IMR-90 (cell line): ENCODE measurements at regions not wholly inside any gene's neighbourhood (a gene's known extent, or its start where the extent isn't known, plus 50 kb on each side); places are given as distances from the start of the nearest gene placed in this dataset.

ENCODE experiments used
- ATAC-seq: fragments of 200-7000 bp; cut with Tn5 transposase; 2 replicates; pipeline ENCODE4 v1.9.1; 2020; ENCODE audit warnings: low read depth, mild to moderate bottlenecking, moderate library complexity
- BruUV-seq: library from RNA; stranded (reverse); fragments of 400-500 nt; replicated peaks from 2 replicates; lab custom pipeline; 2021; lab: Mats Ljungman, UMichigan
- CTCF ChIA-PET: fragments of 300-600 bp; formaldehyde crosslinking; extraction: SDS; loops from one replicate; lab custom pipeline; 2021; ENCODE audit warnings: antibody characterized with exemption; lab: Yijun Ruan, JAX
- POLR2A ChIA-PET: fragments of 300-600 bp; sonication (Branson Sonifier 250); formaldehyde crosslinking; loops from one replicate; lab custom pipeline; 2022; ENCODE audit warnings: antibody characterized with exemption; ENCODE audit not compliant: unreplicated experiment; lab: Charles Lee
- DNase-seq: peaks from one replicate; pipeline ENCODE4 v3.0.0; 2013
- H2AFZ ChIP-seq: replicated peaks from 2 replicates; pipeline ENCODE3; 2013; ENCODE audit warnings: low read length, mild to moderate bottlenecking; ENCODE audit not compliant: poor library complexity
- H2AK5ac ChIP-seq: 2 replicates; pipeline ENCODE4 v1.6.1; 2013; ENCODE audit warnings: low read depth, low read length, inconsistent platforms
- H2AK9ac ChIP-seq: replicated peaks from 2 replicates; pipeline ENCODE3; 2013; ENCODE audit warnings: mild to moderate bottlenecking, low read depth, low read length, moderate library complexity; ENCODE audit not compliant: poor library complexity
- H2BK120ac ChIP-seq: 2 replicates; pipeline ENCODE4 v1.6.1; 2013; ENCODE audit warnings: low read depth, low read length, inconsistent platforms
- H2BK15ac ChIP-seq: 3 replicates; pipeline ENCODE4 v1.6.1; 2013; ENCODE audit warnings: low read depth, low read length, inconsistent platforms
- H2BK20ac ChIP-seq: 2 replicates; pipeline ENCODE4 v1.6.1; 2013; ENCODE audit warnings: low read depth, mild to moderate bottlenecking, inconsistent platforms, low read length, moderate library complexity
- H2BK5ac ChIP-seq: 2 replicates; pipeline ENCODE4 v1.6.1; 2013; ENCODE audit warnings: mild to moderate bottlenecking, low read depth, low read length, inconsistent platforms; ENCODE audit not compliant: poor library complexity, severe bottlenecking
- H3K14ac ChIP-seq: replicated peaks from 2 replicates; pipeline ENCODE4 v1.6.1; 2013; ENCODE audit warnings: low read depth, low read length, inconsistent platforms
- H3K18ac ChIP-seq: 2 replicates; pipeline ENCODE4 v1.6.1; 2013; ENCODE audit warnings: low read depth, low read length, control low read depth
- H3K23ac ChIP-seq: 2 replicates; pipeline ENCODE4 v1.6.1; 2013; ENCODE audit warnings: low read depth, low read length, inconsistent platforms
- H3K27ac ChIP-seq: 2 replicates; pipeline ENCODE4 v1.5.1; 2013; ENCODE audit warnings: mild to moderate bottlenecking, control low read depth, low read length; ENCODE audit not compliant: insufficient read depth
- H3K27me3 ChIP-seq: 2 replicates; pipeline ENCODE4 v1.6.1; 2013; ENCODE audit warnings: low read length; ENCODE audit not compliant: control insufficient read depth, insufficient read depth
- H3K36me3 ChIP-seq: 2 replicates; pipeline ENCODE4 v1.6.1; 2013; ENCODE audit warnings: low read length, mixed read lengths; ENCODE audit not compliant: control insufficient read depth, insufficient read depth
- H3K4ac ChIP-seq: 2 replicates; pipeline ENCODE4 v1.6.1; 2013; ENCODE audit warnings: low read depth, low read length, inconsistent platforms
- H3K4me1 ChIP-seq: 2 replicates; pipeline ENCODE4 v1.6.1; 2013; ENCODE audit warnings: low read length, mixed read lengths; ENCODE audit not compliant: control insufficient read depth, insufficient read depth
- H3K4me2 ChIP-seq: 2 replicates; pipeline ENCODE4 v1.6.1; 2013; ENCODE audit warnings: low read depth, mild to moderate bottlenecking, control low read depth, low read length, moderate library complexity
- H3K4me3 ChIP-seq: 2 replicates; pipeline ENCODE4 v1.5.1; 2013; ENCODE audit warnings: low read depth, mild to moderate bottlenecking, control low read depth, low read length, moderate library complexity; ENCODE audit not compliant: insufficient read depth
- H3K56ac ChIP-seq: 2 replicates; pipeline ENCODE4 v1.6.1; 2013; ENCODE audit warnings: low read length, inconsistent platforms; ENCODE audit not compliant: insufficient read depth; ENCODE audit errors: extremely low read depth
- H3K79me1 ChIP-seq, 2 experiments: 2 replicates each; pipeline ENCODE4 v1.6.1; 2013; ENCODE audit warnings: low read length in 2 of 2, inconsistent platforms in 1 of 2, low read depth in 1 of 2
- H3K9ac ChIP-seq: 2 replicates; pipeline ENCODE4 v1.6.1; 2013; ENCODE audit warnings: low read depth, low read length, control low read depth
- H3K9me1 ChIP-seq: 2 replicates; pipeline ENCODE4 v1.6.1; 2013; ENCODE audit warnings: low read length, inconsistent platforms; ENCODE audit not compliant: insufficient read depth
- H3K9me3 ChIP-seq: 2 replicates; pipeline ENCODE4 v1.6.1; 2013; ENCODE audit warnings: low read length; ENCODE audit not compliant: control insufficient read depth, insufficient read depth
- H4K20me1 ChIP-seq: 2 replicates; pipeline ENCODE4 v1.6.1; 2013; ENCODE audit warnings: low read length, inconsistent platforms; ENCODE audit not compliant: insufficient read depth
- H4K5ac ChIP-seq: 2 replicates; pipeline ENCODE4 v1.6.1; 2013; ENCODE audit warnings: mild to moderate bottlenecking, low read depth, low read length, control low read depth
- H4K8ac ChIP-seq, 2 experiments: 2 replicates each; pipeline ENCODE4 v1.6.1; 2013; ENCODE audit warnings: low read depth in 2 of 2, low read length in 2 of 2, control low read depth in 1 of 2, inconsistent platforms in 1 of 2
- H4K91ac ChIP-seq: 2 replicates; pipeline ENCODE4 v1.6.1; 2013; ENCODE audit warnings: low read depth, low read length, inconsistent platforms; ENCODE audit not compliant: insufficient read depth
- BHLHE40 ChIP-seq: fragments of 150-350 bp; IDR thresholded peaks from 2 replicates; pipeline ENCODE4 v1.6.1; 2016; ENCODE audit warnings: mild to moderate bottlenecking, low read depth, low read length
- CEBPB ChIP-seq: IDR thresholded peaks from 2 replicates; pipeline ENCODE4 v1.6.1; 2012; ENCODE audit warnings: low read depth, low read length, improper control_type of control experiment
- CHD1 ChIP-seq: IDR thresholded peaks from 2 replicates; pipeline ENCODE4 v1.6.1; 2012; ENCODE audit warnings: low read depth, low read length, improper control_type of control experiment
- CTCF ChIP-seq: conservative IDR thresholded peaks from 2 replicates; pipeline ENCODE4 v1.5.1; 2012; ENCODE audit warnings: mild to moderate bottlenecking, low read depth, low read length, improper control_type of control experiment
- ELK1 ChIP-seq: fragments of 150-350 bp; IDR thresholded peaks from 2 replicates; pipeline ENCODE4 v1.6.1; 2016; ENCODE audit warnings: low read depth, mild to moderate bottlenecking, low read length, moderate library complexity, borderline replicate concordance
- FOS ChIP-seq: fragments of 150-350 bp; IDR thresholded peaks from 2 replicates; pipeline ENCODE4 v1.6.1; 2016; ENCODE audit warnings: low read depth, low read length
- MAFK ChIP-seq: IDR thresholded peaks from 2 replicates; pipeline ENCODE4 v1.6.1; 2012; ENCODE audit warnings: low read depth, low read length, improper control_type of control experiment
- MAZ ChIP-seq: IDR thresholded peaks from 2 replicates; pipeline ENCODE4 v1.6.1; 2012; ENCODE audit warnings: low read depth, mild to moderate bottlenecking, low read length, improper control_type of control experiment, moderate library complexity, borderline replicate concordance
- MXI1 ChIP-seq: IDR thresholded peaks from 2 replicates; pipeline ENCODE4 v1.6.1; 2012; ENCODE audit warnings: low read depth, mild to moderate bottlenecking, low read length, moderate library complexity, borderline replicate concordance
- NFE2L2 ChIP-seq: fragments of 150-350 bp; IDR thresholded peaks from 2 replicates; pipeline ENCODE4 v1.6.1; 2016; ENCODE audit warnings: low read depth, mild to moderate bottlenecking, low read length
- POLR2A ChIP-seq: IDR thresholded peaks from 2 replicates; pipeline ENCODE4 v1.6.1; 2012; ENCODE audit warnings: mild to moderate bottlenecking, low read depth, low read length
- RAD21 ChIP-seq: IDR thresholded peaks from 2 replicates; pipeline ENCODE4 v1.6.1; 2012; ENCODE audit warnings: low read length, improper control_type of control experiment
- RCOR1 ChIP-seq: IDR thresholded peaks from 2 replicates; pipeline ENCODE4 v1.6.1; 2012; ENCODE audit warnings: mild to moderate bottlenecking, low read length, improper control_type of control experiment; ENCODE audit not compliant: insufficient replicate concordance
- RFX5 ChIP-seq: IDR thresholded peaks from 2 replicates; pipeline ENCODE4 v1.8.0; 2012; ENCODE audit warnings: low read depth, mild to moderate bottlenecking, low read length, moderate library complexity
- SMC3 ChIP-seq: fragments of 150-350 bp; IDR thresholded peaks from 2 replicates; pipeline ENCODE4 v1.6.1; 2016; ENCODE audit warnings: low read depth, mild to moderate bottlenecking, antibody characterized with exemption, low read length, moderate library complexity
- USF2 ChIP-seq: fragments of 150-350 bp; IDR thresholded peaks from 2 replicates; pipeline ENCODE4 v1.6.1; 2017; ENCODE audit warnings: mild to moderate bottlenecking, antibody characterized with exemption, low read length, low read depth
- WGBS, 2 experiments: methylation state at CpG; one replicate each; pipeline versions ENCODE4 v1.1.5 to v1.1.7; 2013; ENCODE audit warnings: missing lambda C conversion rate in 2 of 2; ENCODE audit not compliant: insufficient read length in 1 of 2; ENCODE audit errors: extremely low coverage in 2 of 2; 5-methylcytosine and 5-hydroxymethylcytosine counted together
- dilution Hi-C: fragments of 300-500 bp; cut with HindIII; formaldehyde crosslinking; loops from one replicate; pipeline ENCODE4 v1.14.3; 2018; ENCODE audit warnings: low sequenced_read_pairs; ENCODE audit not compliant: unreplicated experiment
- in situ Hi-C: fragments of 300-500 bp; cut with MboI; formaldehyde crosslinking; loops from 3 replicates; pipeline ENCODE4 v1.14.3; 2019; ENCODE audit warnings: low sequenced_read_pairs, inconsistent platforms, mixed read lengths
- intact Hi-C: fragments of 100-400 bp; cut with micrococcal nuclease; formaldehyde crosslinking; loops from 2 replicates; pipeline ENCODE4 v1.10.0; 2022

- no peak overlapping the region for H4K8ac ChIP-seq
- H3K23ac ChIP-seq = no peak overlapping the region
- intact Hi-C loops = no loop called here
- no peak overlapping the region for H3K4ac ChIP-seq
- H3K79me1 ChIP-seq = no peaks in the 10 kb centered on the region
- H2AK5ac ChIP-seq = no peak overlapping the region
- H3K9me3 ChIP-seq = no peaks in the 10 kb centered on the region
- no peak overlapping the region for H3K18ac ChIP-seq
- TF ChIP-seq NFE2L2 (no peak), MAFK (no peak), RCOR1 (no peak), MAZ (no peak), FOS (no peak), CHD1 (no peak), BHLHE40 (no peak), RAD21 (no peak), RFX5 (no peak), MXI1 (no peak), CEBPB (no peak), SMC3 (no peak), USF2 (no peak), POLR2A (no peak), CTCF (no peak), ELK1 (no peak)
- no peak overlapping the region for H2BK20ac ChIP-seq
- H4K20me1 ChIP-seq = no peaks in the 10 kb centered on the region
- no peak overlapping the region for H3K4me2 ChIP-seq
- no peak overlapping the region for H3K27ac ChIP-seq
- CTCF ChIA-PET = interaction anchor here (0.8 kb wide), 1 partner anchor 668 kb away, joined by 3 read pairs; no protein-coding TSS in a partner anchor
- no peak overlapping the region for H3K9ac ChIP-seq
- H2BK15ac ChIP-seq = no peak overlapping the region
- H3K4me1 ChIP-seq = no peaks in the 10 kb centered on the region
- POLR2A ChIA-PET = no interaction called here
- in situ Hi-C loops = no loop called here
- no peak overlapping the region for H4K91ac ChIP-seq
- H3K9me1 ChIP-seq = no peaks in the 10 kb centered on the region
- no peak overlapping the region for H2BK5ac ChIP-seq
- no peak overlapping the region for H4K5ac ChIP-seq
- WGBS, 2 experiments = no CpG with 5 or more reads among the region's 3 CpGs
- no peak overlapping the region for H3K4me3 ChIP-seq
- H2AK9ac ChIP-seq = no peak overlapping the region
- H3K27me3 ChIP-seq = peaks cover 2% of the 10 kb centered on the region; the same call in 1 of the 2 replicates
- ATAC-seq (no peak), DNase-seq (no peak)
- H3K36me3 ChIP-seq = no peaks in the 10 kb centered on the region
- H2BK120ac ChIP-seq = no peak overlapping the region
- H3K56ac ChIP-seq = no peak overlapping the region
- no peak overlapping the region for H2AFZ ChIP-seq
- dilution Hi-C loops = no loop called here
- no TSS peak for BruUV-seq
- H3K14ac ChIP-seq = no peak overlapping the region
Measured at GRCh38 chr2:161075701-161076100, 84.5 kb upstream of the TANK start.
